ENCODE measurements at regions not wholly inside any gene's neighbourhood (a gene's known extent, or its start where the extent isn't known, plus 50 kb on each side); places are given as distances from the start of the nearest gene placed in this dataset.

- H3K27me3 Mint-ChIP-seq (ENCODE audit: low read depth): no peaks in the 10 kb centered on the region
- DNase-seq (ENCODE audit: low spot score): no peak
- H3K27ac Mint-ChIP-seq: no peak overlapping the region
- H3K4me1 Mint-ChIP-seq (ENCODE audit: low read depth): no peaks in the 10 kb centered on the region
- no peak overlapping the region for H3K4me3 Mint-ChIP-seq
- H3K9me3 Mint-ChIP-seq: peaks cover 25% of the 10 kb centered on the region
- no peaks in the 10 kb centered on the region for H3K36me3 Mint-ChIP-seq (ENCODE audit: low read depth)
Measured at GRCh38 chr4:187467224-187467623, 528.3 kb upstream of the ZFP42 start.

- DNase-seq (ENCODE audit: low spot score): no peak
Measured at GRCh38 chr4:187469627-187470026, 525.9 kb upstream of the ZFP42 start.

GRCh38 chr4:187470061-187470460 lies 525.5 kb upstream of the ZFP42 start:
- Mint-ChIP-seq H3K4me3 (no peak overlapping the region), H3K27ac (no peak overlapping the region), H3K4me1 (ENCODE audit: low read depth) (no peaks in the 10 kb centered on the region), H3K36me3 (ENCODE audit: low read depth) (no peaks in the 10 kb centered on the region), H3K27me3 (ENCODE audit: low read depth) (no peaks in the 10 kb centered on the region), H3K9me3 (peaks cover 29% of the 10 kb centered on the region)
- DNase-seq (ENCODE audit: low spot score): no peak

More at GRCh38 chr4:187469627-187470026, 525.9 kb upstream of the ZFP42 start:
- H3K27me3 Mint-ChIP-seq (ENCODE audit: low read depth): no peaks in the 10 kb centered on the region
- H3K27ac Mint-ChIP-seq: no peak overlapping the region
- no peaks in the 10 kb centered on the region for H3K36me3 Mint-ChIP-seq (ENCODE audit: low read depth)
- H3K9me3 Mint-ChIP-seq: peaks cover 25% of the 10 kb centered on the region
- no peak overlapping the region for H3K4me3 Mint-ChIP-seq
- H3K4me1 Mint-ChIP-seq (ENCODE audit: low read depth): no peaks in the 10 kb centered on the region

GRCh38 chr4:187474238-187474637 lies 521.3 kb upstream of the ZFP42 start:
- no peaks in the 10 kb centered on the region for H3K4me1 Mint-ChIP-seq (ENCODE audit: low read depth)
- H3K27ac Mint-ChIP-seq: no peak overlapping the region
- H3K27me3 Mint-ChIP-seq (ENCODE audit: low read depth): no peaks in the 10 kb centered on the region
- H3K9me3 Mint-ChIP-seq: peaks cover 32% of the 10 kb centered on the region
- H3K4me3 Mint-ChIP-seq: no peak overlapping the region
- H3K36me3 Mint-ChIP-seq (ENCODE audit: low read depth): no peaks in the 10 kb centered on the region
- DNase-seq (ENCODE audit: low spot score): no peak

- no peaks in the 10 kb centered on the region for H3K36me3 Mint-ChIP-seq (ENCODE audit: low read depth)
- H3K9me3 Mint-ChIP-seq: peaks cover 31% of the 10 kb centered on the region
- no peaks in the 10 kb centered on the region for H3K27me3 Mint-ChIP-seq (ENCODE audit: low read depth)
- no peak overlapping the region for H3K4me3 Mint-ChIP-seq
- no peak for DNase-seq (ENCODE audit: low spot score)
- no peak overlapping the region for H3K27ac Mint-ChIP-seq
- H3K4me1 Mint-ChIP-seq (ENCODE audit: low read depth): no peaks in the 10 kb centered on the region
Measured at GRCh38 chr4:187475901-187476300, 519.7 kb upstream of the ZFP42 start.

- Mint-ChIP-seq H3K4me1 (ENCODE audit: low read depth) (no peaks in the 10 kb centered on the region), H3K27ac (no peak overlapping the region), H3K9me3 (peaks cover 21% of the 10 kb centered on the region), H3K4me3 (no peak overlapping the region), H3K36me3 (ENCODE audit: low read depth) (no peaks in the 10 kb centered on the region), H3K27me3 (ENCODE audit: low read depth) (no peaks in the 10 kb centered on the region)
- no peak for DNase-seq (ENCODE audit: low spot score)
Measured at GRCh38 chr4:187477224-187477623, 518.3 kb upstream of the ZFP42 start.

GRCh38 chr4:187478292-187479140 lies 517.1 kb upstream of the ZFP42 start:
- no peak overlapping the region for H3K4me3 Mint-ChIP-seq
- H3K36me3 Mint-ChIP-seq (ENCODE audit: low read depth): no peaks in the 10 kb centered on the region
- peaks cover 21% of the 10 kb centered on the region for H3K9me3 Mint-ChIP-seq
- DNase-seq (ENCODE audit: low spot score): no peak
- H3K27ac Mint-ChIP-seq: no peak overlapping the region
- no peaks in the 10 kb centered on the region for H3K27me3 Mint-ChIP-seq (ENCODE audit: low read depth)
- no peaks in the 10 kb centered on the region for H3K4me1 Mint-ChIP-seq (ENCODE audit: low read depth)

GRCh38 chr4:187479511-187479910 lies 516.1 kb upstream of the ZFP42 start:
- Mint-ChIP-seq H3K36me3 (ENCODE audit: low read depth) (no peaks in the 10 kb centered on the region), H3K4me1 (ENCODE audit: low read depth) (no peaks in the 10 kb centered on the region), H3K27ac (no peak overlapping the region), H3K4me3 (no peak overlapping the region), H3K9me3 (peaks cover 22% of the 10 kb centered on the region), H3K27me3 (ENCODE audit: low read depth) (no peaks in the 10 kb centered on the region)
- DNase-seq (ENCODE audit: low spot score): no peak

GRCh38 chr4:187480146-187481145 lies 515.1 kb upstream of the ZFP42 start:
- no peak for DNase-seq (ENCODE audit: low spot score)
- Mint-ChIP-seq H3K9me3 (peaks cover 14% of the 10 kb centered on the region), H3K27ac (no peak overlapping the region)

GRCh38 chr4:187484186-187484585 lies 511.4 kb upstream of the ZFP42 start:
- Mint-ChIP-seq H3K4me1 (ENCODE audit: low read depth) (no peaks in the 10 kb centered on the region), H3K9me3 (peaks cover 18% of the 10 kb centered on the region), H3K27ac (no peak overlapping the region), H3K27me3 (ENCODE audit: low read depth) (no peaks in the 10 kb centered on the region), H3K4me3 (no peak overlapping the region), H3K36me3 (ENCODE audit: low read depth) (no peaks in the 10 kb centered on the region)
- DNase-seq (ENCODE audit: low spot score): no peak

More at GRCh38 chr4:187480146-187481145, 515.1 kb upstream of the ZFP42 start:
- no peaks in the 10 kb centered on the region for H3K4me1 Mint-ChIP-seq (ENCODE audit: low read depth)
- no peaks in the 10 kb centered on the region for H3K27me3 Mint-ChIP-seq (ENCODE audit: low read depth)
- H3K36me3 Mint-ChIP-seq (ENCODE audit: low read depth): no peaks in the 10 kb centered on the region
- H3K4me3 Mint-ChIP-seq: no peak overlapping the region

GRCh38 chr4:187485676-187486075 lies 509.9 kb upstream of the ZFP42 start:
- no peak overlapping the region for H3K27ac Mint-ChIP-seq
- H3K27me3 Mint-ChIP-seq (ENCODE audit: low read depth): no peaks in the 10 kb centered on the region
- H3K9me3 Mint-ChIP-seq: peaks cover 21% of the 10 kb centered on the region
- H3K36me3 Mint-ChIP-seq (ENCODE audit: low read depth): no peaks in the 10 kb centered on the region
- no peak overlapping the region for H3K4me3 Mint-ChIP-seq
- H3K4me1 Mint-ChIP-seq (ENCODE audit: low read depth): no peaks in the 10 kb centered on the region
- no peak for DNase-seq (ENCODE audit: low spot score)

GRCh38 chr4:187491286-187491685 lies 504.3 kb upstream of the ZFP42 start:
- no peaks in the 10 kb centered on the region for H3K36me3 Mint-ChIP-seq (ENCODE audit: low read depth)
- no peaks in the 10 kb centered on the region for H3K4me1 Mint-ChIP-seq (ENCODE audit: low read depth)
- peaks cover 28% of the 10 kb centered on the region for H3K9me3 Mint-ChIP-seq

GRCh38 chr4:187491959-187492358 lies 503.6 kb upstream of the ZFP42 start:
- H3K27me3 Mint-ChIP-seq (ENCODE audit: low read depth): no peaks in the 10 kb centered on the region
- H3K27ac Mint-ChIP-seq: no peak overlapping the region
- no peak for DNase-seq (ENCODE audit: low spot score)
- H3K36me3 Mint-ChIP-seq (ENCODE audit: low read depth): no peaks in the 10 kb centered on the region
- H3K4me3 Mint-ChIP-seq: no peak overlapping the region
- H3K9me3 Mint-ChIP-seq: peaks cover 28% of the 10 kb centered on the region
- H3K4me1 Mint-ChIP-seq (ENCODE audit: low read depth): no peaks in the 10 kb centered on the region

More at GRCh38 chr4:187491286-187491685, 504.3 kb upstream of the ZFP42 start:
- no peaks in the 10 kb centered on the region for H3K27me3 Mint-ChIP-seq (ENCODE audit: low read depth)
- no peak for DNase-seq (ENCODE audit: low spot score)
- no peak overlapping the region for H3K4me3 Mint-ChIP-seq
- H3K27ac Mint-ChIP-seq: no peak overlapping the region

GRCh38 chr4:187493661-187494060 lies 501.9 kb upstream of the ZFP42 start:
- DNase-seq (ENCODE audit: low spot score): no peak
- Mint-ChIP-seq H3K4me1 (ENCODE audit: low read depth) (no peaks in the 10 kb centered on the region), H3K9me3 (peaks cover 23% of the 10 kb centered on the region), H3K27me3 (ENCODE audit: low read depth) (no peaks in the 10 kb centered on the region), H3K27ac (no peak overlapping the region), H3K4me3 (no peak overlapping the region), H3K36me3 (ENCODE audit: low read depth) (no peaks in the 10 kb centered on the region)

Measured in T-helper 2 cell treated with Interferon-gamma antibody and Interleukin-4, amounts not matched to agents 5 μg/mL and 100 μg/mL, for 36 hours (primary cell).